Activated CD4-positive, alpha-beta T cell treated with anti-CD3 and anti-CD28 coated beads, Interleukin-2, amount 10 ng/mL, durations not matched to agents 24 days and 14 days (primary cell): ENCODE measurements at regions not wholly inside any gene's neighbourhood (a gene's known extent, or its start where the extent isn't known, plus 50 kb on each side); places are given as distances from the start of the nearest gene placed in this dataset.

Source experiments
- DNase-seq: peaks from one replicate; pipeline ENCODE4 v3.0.0; 2022
- H3K27ac Mint-ChIP-seq: one replicate; pipeline ENCODE4 v1.8.0; 2022; ENCODE audit warnings: mild to moderate bottlenecking, mixed read lengths
- H3K27me3 Mint-ChIP-seq: one replicate; pipeline ENCODE4 v1.8.0; 2022; ENCODE audit warnings: mixed read lengths
- H3K36me3 Mint-ChIP-seq: one replicate; pipeline ENCODE4 v1.8.0; 2022; ENCODE audit warnings: low read depth, mild to moderate bottlenecking, mixed read lengths
- H3K4me1 Mint-ChIP-seq: one replicate; pipeline ENCODE4 v1.8.0; 2021; ENCODE audit warnings: mixed read lengths
- H3K4me3 Mint-ChIP-seq: one replicate; pipeline ENCODE4 v1.8.0; 2022; ENCODE audit warnings: mild to moderate bottlenecking, moderate library complexity, mixed read lengths
- H3K9me3 Mint-ChIP-seq: one replicate; pipeline ENCODE4 v1.8.0; 2021; ENCODE audit warnings: mixed read lengths
- intact Hi-C: fragments of 100-400 bp; cut with micrococcal nuclease; formaldehyde crosslinking; loops from one replicate; pipeline ENCODE4 v1.15.1; 2023

- Mint-ChIP-seq H3K9me3 (no peaks in the 10 kb centered on the region), H3K4me1 (peaks cover 4% of the 10 kb centered on the region), H3K27me3 (peaks cover 6% of the 10 kb centered on the region), H3K27ac (no peak overlapping the region), H3K36me3 (no peaks in the 10 kb centered on the region), H3K4me3 (no peak overlapping the region)
- intact Hi-C loops: no loop called here
- DNase-seq: no peak
These were observed 102.4 kb upstream of the LRIG1 start for GRCh38 chr3:66603151-66603611.

GRCh38 chr3:66604481-66604880, 103.7 kb upstream of the LRIG1 start:
- H3K27ac Mint-ChIP-seq: no peak overlapping the region
- no peak overlapping the region for H3K4me3 Mint-ChIP-seq
- H3K4me1 Mint-ChIP-seq: peaks cover 4% of the 10 kb centered on the region
- intact Hi-C loops: no loop called here
- DNase-seq: no peak
- H3K27me3 Mint-ChIP-seq: peaks cover 6% of the 10 kb centered on the region
- H3K36me3 Mint-ChIP-seq: no peaks in the 10 kb centered on the region
- H3K9me3 Mint-ChIP-seq: no peaks in the 10 kb centered on the region

- Mint-ChIP-seq H3K36me3 (no peaks in the 10 kb centered on the region), H3K4me3 (no peak overlapping the region), H3K9me3 (no peaks in the 10 kb centered on the region), H3K27me3 (peaks cover 6% of the 10 kb centered on the region), H3K27ac (no peak overlapping the region), H3K4me1 (peaks cover 4% of the 10 kb centered on the region)
- no peak for DNase-seq
- intact Hi-C loops: no loop called here
These were observed 105.3 kb upstream of the LRIG1 start for GRCh38 chr3:66606126-66606525.

GRCh38 chr3:66606868-66607267, 106.0 kb upstream of the LRIG1 start:
- Mint-ChIP-seq H3K9me3 (no peaks in the 10 kb centered on the region), H3K36me3 (no peaks in the 10 kb centered on the region), H3K4me1 (peaks cover 4% of the 10 kb centered on the region), H3K4me3 (no peak overlapping the region), H3K27me3 (peaks cover 6% of the 10 kb centered on the region), H3K27ac (no peak overlapping the region)
- no peak for DNase-seq
- intact Hi-C loops: no loop called here

- DNase-seq: no peak
- intact Hi-C loops: no loop called here
- Mint-ChIP-seq H3K36me3 (no peaks in the 10 kb centered on the region), H3K4me3 (no peak overlapping the region), H3K9me3 (no peaks in the 10 kb centered on the region), H3K27ac (no peak overlapping the region), H3K27me3 (peaks cover 4% of the 10 kb centered on the region), H3K4me1 (no peaks in the 10 kb centered on the region)
These were observed 109.1 kb upstream of the LRIG1 start for GRCh38 chr3:66609660-66610561.

- Mint-ChIP-seq H3K9me3 (no peaks in the 10 kb centered on the region), H3K36me3 (no peaks in the 10 kb centered on the region), H3K4me1 (peaks cover under 1% of the 10 kb centered on the region), H3K4me3 (no peak overlapping the region), H3K27me3 (peaks cover 2% of the 10 kb centered on the region), H3K27ac (no peak overlapping the region)
- DNase-seq: no peak
- intact Hi-C loops: no loop called here
These were observed 109.7 kb upstream of the LRIG1 start for GRCh38 chr3:66610562-66610909.

- Mint-ChIP-seq H3K27ac (no peak overlapping the region), H3K4me1 (peaks cover 3% of the 10 kb centered on the region), H3K9me3 (no peaks in the 10 kb centered on the region), H3K4me3 (no peak overlapping the region), H3K36me3 (no peaks in the 10 kb centered on the region), H3K27me3 (no peaks in the 10 kb centered on the region)
- intact Hi-C loops: no loop called here
- DNase-seq: no peak
These were observed 115.0 kb upstream of the LRIG1 start for GRCh38 chr3:66615643-66616301.

- Mint-ChIP-seq H3K4me1 (peaks cover 3% of the 10 kb centered on the region), H3K36me3 (no peaks in the 10 kb centered on the region), H3K4me3 (no peak overlapping the region), H3K9me3 (no peaks in the 10 kb centered on the region), H3K27me3 (no peaks in the 10 kb centered on the region), H3K27ac (no peak overlapping the region)
- intact Hi-C loops: no loop called here
- DNase-seq: no peak
These were observed 116.5 kb upstream of the LRIG1 start for GRCh38 chr3:66617351-66617750.

- intact Hi-C loops: no loop called here
- DNase-seq: no peak
- no peaks in the 10 kb centered on the region for H3K9me3 Mint-ChIP-seq
- no peak overlapping the region for H3K4me3 Mint-ChIP-seq
- H3K27me3 Mint-ChIP-seq: no peaks in the 10 kb centered on the region
- H3K27ac Mint-ChIP-seq: no peak overlapping the region
- no peaks in the 10 kb centered on the region for H3K36me3 Mint-ChIP-seq
- peaks cover 3% of the 10 kb centered on the region for H3K4me1 Mint-ChIP-seq
These were observed 117.2 kb upstream of the LRIG1 start for GRCh38 chr3:66618066-66618465.

GRCh38 chr3:66620296-66620695, 119.5 kb upstream of the LRIG1 start:
- intact Hi-C loops: no loop called here
- DNase-seq: no peak
- Mint-ChIP-seq H3K9me3 (no peaks in the 10 kb centered on the region), H3K4me1 (peaks cover 3% of the 10 kb centered on the region), H3K4me3 (no peak overlapping the region), H3K27ac (no peak overlapping the region), H3K36me3 (no peaks in the 10 kb centered on the region), H3K27me3 (no peaks in the 10 kb centered on the region)

- DNase-seq: no peak
- H3K4me3 Mint-ChIP-seq: no peak overlapping the region
These were observed 122.1 kb upstream of the LRIG1 start for GRCh38 chr3:66622756-66623457.

GRCh38 chr3:66625505-66626216, 124.8 kb upstream of the LRIG1 start:
- H3K4me1 Mint-ChIP-seq: no peaks in the 10 kb centered on the region
- no peaks in the 10 kb centered on the region for H3K9me3 Mint-ChIP-seq
- H3K4me3 Mint-ChIP-seq: no peak overlapping the region
- no peaks in the 10 kb centered on the region for H3K27me3 Mint-ChIP-seq
- no peak for DNase-seq
- intact Hi-C loops: no loop called here
- no peak overlapping the region for H3K27ac Mint-ChIP-seq
- H3K36me3 Mint-ChIP-seq: no peaks in the 10 kb centered on the region

More at GRCh38 chr3:66622756-66623457, 122.1 kb upstream of the LRIG1 start:
- no peak overlapping the region for H3K27ac Mint-ChIP-seq
- H3K36me3 Mint-ChIP-seq: no peaks in the 10 kb centered on the region
- intact Hi-C loops: no loop called here
- no peaks in the 10 kb centered on the region for H3K4me1 Mint-ChIP-seq
- H3K9me3 Mint-ChIP-seq: no peaks in the 10 kb centered on the region
- no peaks in the 10 kb centered on the region for H3K27me3 Mint-ChIP-seq

GRCh38 chr3:66629150-66629981, 128.5 kb upstream of the LRIG1 start:
- Mint-ChIP-seq H3K27me3 (peaks cover 3% of the 10 kb centered on the region), H3K9me3 (no peaks in the 10 kb centered on the region), H3K36me3 (no peaks in the 10 kb centered on the region), H3K4me1 (no peaks in the 10 kb centered on the region), H3K4me3 (no peak overlapping the region), H3K27ac (no peak overlapping the region)
- intact Hi-C loops: no loop called here
- no peak for DNase-seq
